ENCODE measurements at regions not wholly inside any gene's neighbourhood (a gene's known extent, or its start where the extent isn't known, plus 50 kb on each side); places are given as distances from the start of the nearest gene placed in this dataset.

GRCh38 chr17:72501404-72502370 is 380.9 kb downstream of the SOX9 start:
- DNase-seq (ENCODE audit: low spot score), result no peak

DNA sequence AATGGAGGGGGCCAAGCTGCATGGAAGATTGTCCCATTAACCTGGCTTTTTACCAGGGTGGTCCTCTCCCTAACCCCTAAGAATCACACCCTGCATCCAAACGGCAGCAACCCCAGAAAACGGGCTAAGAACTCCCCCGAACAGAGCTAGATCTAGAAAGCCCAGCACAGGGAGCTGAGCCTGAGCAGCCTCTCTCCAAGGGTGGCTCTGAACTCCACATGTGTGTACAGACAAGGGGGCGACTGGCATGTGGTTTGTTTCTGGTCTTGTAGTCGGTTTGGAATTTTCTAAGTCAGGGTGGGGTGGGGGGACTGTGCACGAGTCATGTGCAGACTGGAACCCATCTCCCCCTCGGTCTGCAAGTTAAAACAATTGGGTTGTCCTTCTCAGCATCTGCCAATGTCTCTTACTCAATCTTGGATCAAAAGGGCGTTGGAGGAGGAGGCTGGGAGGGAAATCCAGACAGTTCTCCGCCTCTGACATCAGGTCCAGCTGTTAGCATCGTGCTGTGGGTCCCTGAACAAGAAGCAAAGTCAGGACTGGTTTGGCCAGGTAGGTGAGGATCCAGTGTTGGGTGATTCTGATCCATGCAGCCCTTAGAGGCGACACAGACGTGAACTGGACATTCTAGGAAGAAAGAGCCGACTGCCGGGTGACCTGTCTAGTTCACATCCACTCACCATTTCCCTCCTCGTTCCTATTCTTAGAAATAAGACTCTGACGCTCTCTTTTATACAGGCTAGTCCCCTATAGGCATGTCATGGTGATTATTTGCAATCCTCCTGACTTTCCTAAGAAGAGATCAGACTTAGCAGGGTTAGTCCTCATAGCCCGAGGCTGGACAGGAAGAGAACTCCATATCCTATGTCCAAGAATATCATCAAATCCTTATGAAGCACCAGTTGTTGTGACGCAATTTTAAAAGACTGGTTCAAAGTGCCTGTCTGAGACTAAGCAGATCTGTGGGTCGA is 381.8 kb downstream of the SOX9 start:
- no peak for DNase-seq (ENCODE audit: low spot score)

DNA sequence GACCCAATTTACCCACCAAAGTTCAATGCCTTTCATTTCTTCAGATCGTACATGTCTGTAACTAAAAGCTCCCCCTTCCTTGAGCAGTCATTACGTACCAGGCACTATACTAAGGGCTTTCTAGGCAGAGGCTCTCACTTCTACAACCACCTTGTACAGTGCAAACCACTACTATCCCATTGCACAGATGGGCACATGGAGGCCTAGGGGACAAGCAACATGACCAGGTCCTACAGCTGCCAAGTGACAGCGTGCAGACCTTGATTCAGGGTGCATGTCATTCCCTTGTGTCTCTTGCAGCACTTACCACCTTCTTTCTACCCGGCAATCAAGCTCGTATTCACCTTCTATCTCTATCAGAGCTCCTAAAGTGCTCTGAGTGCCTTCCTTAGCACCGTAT is 382.7 kb downstream of the SOX9 start:
- no peak for DNase-seq (ENCODE audit: low spot score)

- no peak for DNase-seq (ENCODE audit: low spot score)
Measured at GRCh38 chr17:72504783-72505182, 384.0 kb downstream of the SOX9 start.

- DNase-seq (ENCODE audit: low spot score), result no peak
Measured at GRCh38 chr17:72506773-72507172, 386.0 kb downstream of the SOX9 start.

DNA sequence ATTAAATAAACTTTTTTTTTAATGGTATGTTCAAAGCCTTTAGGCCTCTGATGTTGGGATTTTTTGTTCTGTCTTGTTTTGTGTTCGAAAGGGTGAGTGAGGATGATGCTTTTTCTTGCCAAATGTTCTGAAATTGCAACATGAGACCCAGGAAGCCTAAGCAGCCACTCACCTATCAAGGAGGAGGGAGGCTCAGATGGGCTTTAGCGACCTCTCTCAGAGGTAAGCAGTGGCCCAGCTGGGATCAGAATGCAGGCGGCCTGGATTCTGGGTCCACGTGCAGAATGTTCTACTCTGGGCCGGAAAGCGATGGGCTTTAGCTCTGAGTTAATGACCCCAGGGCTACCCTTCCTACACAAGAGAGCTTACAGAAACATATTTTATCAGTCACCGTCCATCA is 386.6 kb downstream of the SOX9 start:
- DNase-seq (ENCODE audit: low spot score), result no peak

- DNase-seq (ENCODE audit: low spot score), result no peak
Measured at GRCh38 chr17:72510351-72511016, 389.7 kb downstream of the SOX9 start.

DNA sequence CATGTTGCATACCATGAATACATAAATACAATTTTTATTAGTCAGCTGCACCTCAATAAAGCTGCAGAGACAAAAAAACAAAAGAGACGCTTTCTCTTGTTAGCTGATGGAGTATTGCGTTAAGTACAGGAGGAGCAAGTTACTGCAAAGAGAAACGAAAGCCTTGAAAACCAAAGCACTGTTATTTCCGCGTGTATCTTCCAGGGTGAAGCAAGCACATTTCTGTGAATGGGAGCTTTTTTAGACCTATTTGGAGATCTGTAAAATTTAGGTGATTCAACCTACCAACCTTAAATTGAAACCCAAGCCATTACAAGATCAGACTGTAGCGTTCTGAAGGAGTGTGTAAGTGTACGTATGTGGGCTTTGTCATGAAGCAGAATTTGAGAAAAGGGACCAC is 390.4 kb downstream of the SOX9 start:
- no peak for DNase-seq (ENCODE audit: low spot score)

DNA sequence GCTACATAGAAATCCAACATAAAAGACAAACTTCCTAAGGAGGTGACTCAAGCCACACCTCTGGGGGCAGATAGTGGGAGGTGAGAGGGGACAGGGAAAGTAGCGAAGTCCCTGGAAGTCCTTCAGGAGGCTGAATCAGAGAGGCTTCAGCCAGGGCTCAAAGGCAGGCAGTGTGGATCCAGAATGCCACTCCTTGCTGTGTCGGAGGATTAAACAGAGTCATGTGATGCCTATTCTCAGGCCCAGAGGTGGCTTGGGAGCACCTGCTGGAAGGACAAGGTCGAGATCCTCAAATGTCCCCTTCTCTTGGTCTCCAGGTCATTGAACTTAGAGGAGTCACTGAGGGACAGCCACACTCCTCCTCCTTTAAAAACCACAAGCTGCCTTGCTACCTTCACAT is 391.1 kb downstream of the SOX9 start:
- no peak for DNase-seq (ENCODE audit: low spot score)

DNA sequence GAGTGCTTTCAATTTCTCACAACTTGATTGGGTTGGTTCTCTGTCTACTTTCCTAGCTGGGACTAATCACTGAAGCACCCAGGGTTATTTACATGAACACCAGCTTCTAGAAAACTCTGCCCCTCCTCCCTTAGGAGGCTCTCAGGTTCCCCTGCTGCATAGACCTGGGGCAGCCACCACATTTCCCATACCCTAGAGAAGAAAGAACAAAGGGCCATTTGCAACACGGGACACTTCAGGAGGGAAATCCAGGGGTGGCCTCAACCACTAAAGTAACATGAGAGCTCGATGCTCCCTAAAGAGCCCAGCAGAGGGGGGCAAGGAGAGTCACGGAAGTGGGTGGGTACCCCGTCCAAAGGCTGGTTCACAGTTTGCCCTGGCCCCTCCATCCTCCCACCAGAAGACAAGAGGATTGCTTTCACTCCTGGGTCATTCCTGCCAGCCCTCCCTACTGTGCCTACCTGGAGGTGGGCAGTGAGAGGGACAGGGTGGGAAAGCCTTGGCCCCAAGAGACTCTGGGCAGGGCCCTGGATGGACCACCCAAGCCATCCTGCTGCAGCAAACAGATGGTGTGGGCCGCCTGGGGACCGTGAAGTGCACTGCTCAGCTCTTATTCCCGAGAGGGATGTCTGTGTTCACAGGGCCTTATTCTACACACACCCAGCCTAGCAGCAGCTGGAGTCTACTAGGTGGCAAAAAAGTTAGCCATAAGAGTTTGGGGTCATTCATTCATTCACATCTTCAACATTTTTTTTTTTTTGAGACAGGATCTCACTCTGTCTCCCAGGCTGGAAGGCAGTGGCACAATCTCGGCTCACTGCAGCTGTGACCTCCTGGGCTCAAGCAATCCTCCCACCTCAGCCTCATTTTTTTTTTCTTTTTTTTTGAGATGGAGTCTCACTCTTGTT is 392.1 kb downstream of the SOX9 start:
- DNase-seq (ENCODE audit: low spot score), result no peak

GRCh38 chr17:72514321-72514861 is 393.6 kb downstream of the SOX9 start:
- no peak for DNase-seq (ENCODE audit: low spot score)

- no peak for DNase-seq (ENCODE audit: low spot score)
Measured at GRCh38 chr17:72514891-72515290, 394.1 kb downstream of the SOX9 start.

DNA sequence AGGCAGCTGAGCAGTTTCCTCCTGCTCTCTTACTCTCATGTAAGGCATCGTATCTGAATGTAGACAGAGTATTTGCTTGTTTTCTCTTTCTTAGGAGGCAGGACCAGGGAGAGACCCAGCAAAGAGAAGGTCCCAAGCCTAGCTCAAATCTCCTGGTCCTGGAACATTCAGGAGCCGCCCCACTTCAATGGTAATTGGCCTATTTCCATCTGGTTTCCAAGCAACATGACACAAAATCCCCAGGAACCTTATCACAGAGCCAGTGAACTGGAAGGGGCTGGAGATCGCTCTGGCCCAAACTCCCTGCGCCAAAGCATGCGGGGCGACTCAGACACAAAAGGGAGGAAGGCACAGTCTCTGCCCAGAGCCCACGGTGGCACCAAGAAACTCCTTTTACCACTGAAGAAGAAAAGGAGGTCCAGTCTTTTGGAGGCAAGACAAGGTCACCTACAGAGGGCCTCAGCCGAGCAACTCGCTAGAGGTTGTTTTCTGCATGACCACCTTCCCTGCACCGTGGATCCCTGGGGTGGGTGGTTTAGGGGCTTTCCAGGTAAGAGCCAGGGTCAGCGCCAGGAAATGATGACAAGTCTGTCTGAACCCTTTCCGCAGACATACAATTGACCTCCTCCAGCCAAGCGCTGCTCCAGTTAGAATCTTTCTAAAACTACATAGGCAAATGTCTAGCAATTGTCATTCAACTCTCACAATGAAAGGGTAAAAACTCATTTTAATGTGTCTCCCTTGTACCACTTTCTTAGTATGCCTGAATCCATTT is 394.7 kb downstream of the SOX9 start:
- no peak for DNase-seq (ENCODE audit: low spot score)

DNA sequence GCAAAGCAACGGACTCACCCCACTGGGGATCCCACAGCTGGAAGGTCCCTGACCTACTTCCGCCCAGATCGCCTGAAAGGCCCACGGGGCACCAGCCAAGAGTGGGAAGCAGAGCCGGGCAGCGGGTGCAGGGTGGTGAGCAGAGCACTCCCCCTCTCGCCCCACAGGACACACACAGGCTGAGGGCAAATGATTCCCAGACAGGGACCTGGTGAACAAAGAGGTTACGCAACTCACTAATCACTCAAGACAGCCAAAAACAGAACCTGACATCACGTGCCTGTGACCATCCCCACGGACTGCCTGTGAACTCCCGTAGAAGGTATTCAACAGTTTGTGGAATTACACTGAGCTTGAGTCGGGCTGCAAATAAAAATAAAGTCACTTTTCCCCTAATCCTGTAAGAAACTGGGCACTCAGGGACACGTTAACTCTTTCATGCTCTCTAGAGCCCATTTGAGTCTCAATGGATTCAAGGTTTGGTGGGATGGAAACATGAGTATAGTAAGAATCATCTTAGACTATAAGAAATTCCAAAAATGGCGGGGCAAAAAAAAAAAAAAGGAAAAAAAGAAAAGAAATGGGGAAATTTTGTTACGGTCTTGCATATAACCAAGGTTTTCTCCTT is 396.1 kb downstream of the SOX9 start:
- DNase-seq (ENCODE audit: low spot score), result no peak

DNA sequence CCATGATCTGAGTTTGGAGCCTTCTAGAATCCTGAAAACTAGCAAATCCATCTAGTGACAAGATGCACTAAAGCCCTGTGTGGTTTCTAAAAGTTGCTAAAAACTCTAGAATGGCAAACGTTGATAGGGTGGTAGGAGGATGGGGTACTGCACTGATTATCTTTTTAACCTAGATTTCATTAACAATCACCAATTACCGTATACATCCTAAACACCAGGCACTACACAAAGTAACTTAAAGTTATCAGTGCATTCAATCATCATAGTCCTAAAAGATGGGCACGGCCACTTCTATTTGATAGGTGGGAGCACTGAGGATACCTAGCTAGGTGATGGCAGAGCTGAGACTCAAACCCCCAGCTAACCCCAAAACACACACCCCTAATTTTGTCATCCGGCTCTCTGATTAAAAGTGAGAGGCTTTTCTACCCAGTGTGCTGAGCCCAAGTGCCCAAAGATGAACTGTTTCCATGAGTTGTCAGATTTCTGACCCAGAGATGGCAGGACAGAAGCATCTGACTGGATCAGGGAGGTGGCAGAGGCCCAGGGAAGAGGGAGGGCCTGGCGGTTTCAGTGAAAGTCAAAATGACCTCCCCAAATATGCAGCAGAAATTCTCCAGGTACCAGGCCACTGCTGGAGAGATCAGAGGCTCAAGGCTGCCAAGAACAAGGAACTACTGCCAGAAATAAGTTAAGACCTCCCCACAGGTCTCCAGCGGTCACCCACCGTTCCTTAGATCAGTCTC is 396.8 kb downstream of the SOX9 start:
- DNase-seq (ENCODE audit: low spot score), result no peak

DNA sequence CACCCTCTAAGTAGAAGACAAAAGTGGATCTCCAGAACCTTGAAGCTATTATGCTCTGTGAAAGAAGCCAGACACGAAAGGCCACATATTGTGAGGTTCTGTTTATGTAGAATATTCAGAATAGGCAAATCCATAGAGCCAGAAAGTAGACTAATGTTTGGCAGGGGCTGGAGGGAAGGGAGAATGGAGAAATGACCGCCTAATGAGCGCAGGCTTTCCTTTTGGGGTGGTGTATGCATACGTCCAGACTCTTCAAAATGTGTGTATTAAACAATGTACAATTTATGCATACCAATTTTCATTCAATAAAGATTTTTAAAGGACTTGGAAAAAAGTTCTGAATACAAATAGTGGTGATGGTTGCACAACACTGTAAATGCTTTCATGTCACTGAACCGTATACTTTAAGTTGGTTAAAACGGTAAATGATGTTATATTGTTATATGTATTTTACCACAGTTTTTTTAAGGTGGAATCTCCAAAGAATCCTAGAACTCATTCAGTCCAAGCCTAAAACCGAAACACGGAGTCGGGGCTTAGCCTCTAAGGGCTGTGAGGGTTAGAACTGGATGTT is 397.4 kb downstream of the SOX9 start:
- DNase-seq (ENCODE audit: low spot score), result no peak

DNA sequence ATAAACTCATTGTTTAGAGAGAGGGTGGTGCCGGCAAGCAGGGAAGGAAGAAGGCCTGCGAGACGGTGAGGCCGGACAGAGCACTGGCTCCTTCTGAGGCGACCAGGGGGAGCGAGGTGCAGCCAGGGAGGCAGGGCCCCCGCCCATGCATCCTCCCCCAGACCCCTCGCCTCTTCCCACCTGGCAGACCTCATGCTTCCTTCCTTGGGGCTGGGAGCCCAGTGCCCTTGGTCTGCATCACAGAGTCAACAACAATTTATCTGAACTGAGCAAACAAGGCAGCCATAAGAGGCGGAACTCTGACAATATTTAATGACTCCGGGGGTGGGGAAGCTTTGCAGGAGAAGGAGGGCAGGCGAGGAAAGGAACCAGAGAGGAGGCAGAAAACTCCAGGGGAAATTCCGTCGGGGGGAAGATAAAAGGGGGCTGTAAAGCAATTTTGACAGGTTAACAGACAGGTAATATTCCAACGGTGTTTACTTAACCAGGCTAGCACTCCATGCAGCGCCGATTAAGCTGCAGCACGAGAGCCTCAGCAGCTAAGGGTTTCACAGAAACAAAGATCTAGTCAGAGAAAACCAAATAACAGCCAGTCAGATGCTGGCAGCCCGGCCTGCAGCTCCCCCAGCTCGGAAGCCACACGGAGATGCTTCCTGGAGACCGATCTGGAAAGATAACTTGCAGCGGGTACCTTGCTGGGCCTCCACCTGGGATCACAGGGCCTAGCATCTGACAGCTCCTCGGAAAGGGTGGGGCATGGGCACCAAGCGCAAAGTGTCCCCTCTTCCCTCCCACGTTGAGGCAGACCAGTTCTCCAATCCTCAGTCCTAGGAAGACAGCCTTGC is 398.2 kb downstream of the SOX9 start:
- DNase-seq (ENCODE audit: low spot score), result no peak

DNA sequence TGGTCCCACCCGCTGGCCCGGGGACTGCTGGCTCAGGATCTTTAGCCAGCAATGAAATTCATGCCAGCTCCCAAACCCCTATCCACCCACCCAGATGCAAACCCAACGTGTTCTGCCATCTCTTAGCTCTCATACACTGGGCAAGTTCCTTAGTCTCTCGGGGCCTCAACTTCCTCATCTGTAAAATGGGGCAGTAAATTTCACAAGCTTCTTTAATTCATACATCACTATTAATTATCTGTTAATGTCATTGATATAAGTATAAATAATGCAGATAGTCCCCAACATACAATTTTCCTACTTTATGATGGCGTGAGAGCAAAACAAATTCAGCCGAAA is 398.7 kb downstream of the SOX9 start:
- DNase-seq (ENCODE audit: low spot score), result no peak
